Transverse colon (tissue), 4 donors: ENCODE measurements at regions not wholly inside any gene's neighbourhood (a gene's known extent, or its start where the extent isn't known, plus 50 kb on each side); places are given as distances from the start of the nearest gene placed in this dataset.

Experiments
- DNase-seq: peaks from one replicate; pipeline ENCODE4 v3.0.0-alpha.2; 2019
- H3K27ac ChIP-seq, 4 donors: fragments of 200-600 bp; sonication (generic); 2 replicates each; pipeline ENCODE4 v1.5.1; 2016 to 2018; ENCODE audit warnings: inconsistent platforms in 4 of 4
- H3K27me3 ChIP-seq: fragments of 200-600 bp; sonication (generic); 2 replicates; pipeline ENCODE4 v1.5.1; 2017; ENCODE audit warnings: inconsistent platforms
- H3K36me3 ChIP-seq, 4 donors: fragments of 200-600 bp; sonication (generic); 2 replicates each; pipeline ENCODE4 v1.5.1; 2017 to 2019; ENCODE audit warnings: inconsistent platforms in 4 of 4
- H3K4me1 ChIP-seq, 4 donors: fragments of 200-600 bp; sonication (generic); 2 replicates each; pipeline ENCODE4 v1.5.1; 2017 to 2020; ENCODE audit warnings: inconsistent platforms in 4 of 4
- H3K4me3 ChIP-seq, 4 donors: fragments of 200-600 bp; sonication (generic); 1 replicate in 1 of 4; 2 replicates in 3 of 4; pipeline versions ENCODE4 v1.5.1 to v1.6.1; 2017 to 2019; ENCODE audit warnings: inconsistent platforms in 4 of 4
- H3K9me3 ChIP-seq, 2 donors: fragments of 200-600 bp; sonication (generic); 2 replicates each; pipeline ENCODE4 v1.5.1; 2017 to 2019; ENCODE audit warnings: inconsistent platforms in 2 of 2
- CTCF ChIP-seq, 5 experiments: fragments of 200-600 bp in 3 of 5; fragments of 450-650 bp in 2 of 5; sonication (generic) in 3 of 5; IDR thresholded peaks; 1 replicate in 2 of 5; 2 replicates in 3 of 5; pipeline ENCODE4 v1.5.1; 2016 to 2017; ENCODE audit warnings: antibody characterized with exemption in 5 of 5, inconsistent platforms in 3 of 5, mild to moderate bottlenecking in 2 of 5, moderate library complexity in 1 of 5
- EP300 ChIP-seq: sonication (generic); formaldehyde crosslinking; IDR thresholded peaks from one replicate; pipeline ENCODE4 v1.6.1; 2017; ENCODE audit warnings: antibody characterized with exemption, low read depth
- POLR2A ChIP-seq: fragments of 450-650 bp; IDR thresholded peaks from one replicate; pipeline ENCODE4 v1.6.1; 2016; ENCODE audit warnings: antibody characterized with exemption, mild to moderate bottlenecking, moderate library complexity
- POLR2AphosphoS5 ChIP-seq, 3 donors: sonication (generic); formaldehyde crosslinking; IDR thresholded peaks; one replicate each; pipeline ENCODE4 v1.6.1; 2016; ENCODE audit warnings: antibody characterized with exemption in 3 of 3
- WGBS, 2 donors: methylation state at CpG; one replicate each; pipeline ENCODE4 v1.1.5; 2018; ENCODE audit warnings: low coverage in 1 of 2; 5-methylcytosine and 5-hydroxymethylcytosine counted together
- in situ Hi-C, 4 donors: fragments of 200-750 bp; cut with MboI; loops; one replicate each; pipeline versions ENCODE4 v1.15.0 to v1.15.1; 2017; ENCODE audit warnings: low sequenced_read_pairs in 3 of 4, low pct_ligation_motif_present in 1 of 4, low pct_unique_long_range_greater_than_20kb in 1 of 4
- intact Hi-C: fragments of 100-400 bp; cut with DNase I; formaldehyde crosslinking; loops from one replicate; pipeline ENCODE4 v1.15.1; 2023; ENCODE audit warnings: low total_unique reads

- DNase-seq: no peak
- H3K27ac ChIP-seq: no peak overlapping the region
- 72 to 77% methylated on average over 1 of the region's 1 CpG for WGBS, 2 donors
- H3K27me3 ChIP-seq: no peaks in the 10 kb centered on the region
- intact Hi-C loops (no loop called here), in situ Hi-C loops (no loop called here)
- no peak overlapping the region for H3K4me3 ChIP-seq
- TF ChIP-seq POLR2A (no peak), EP300 (no peak), CTCF (IDR thresholded peaks at IDR 0.05) (no peak)
- peaks cover 9 to 13% of the 10 kb centered on the region in 2 donors for H3K9me3 ChIP-seq
- H3K36me3 ChIP-seq: no peaks in the 10 kb centered on the region
- no peaks in the 10 kb centered on the region for H3K4me1 ChIP-seq
These were observed 1182.4 kb upstream of the ZEB2 start for GRCh38 chr2:145702305-145702704.

GRCh38 chr2:145692971-145693478 lies 1173.1 kb upstream of the ZEB2 start:
- TF ChIP-seq EP300 (no peak), POLR2A (no peak), CTCF (IDR thresholded peaks at IDR 0.05) (no peak), POLR2AphosphoS5 (IDR thresholded peaks at IDR 0.05) (no peak)
- Histone ChIP-seq H3K27me3 (no peaks in the 10 kb centered on the region), H3K4me1 (no peaks in the 10 kb centered on the region), H3K4me3 (no peak overlapping the region), H3K36me3 (no peaks in the 10 kb centered on the region), H3K27ac (no peak overlapping the region), H3K9me3 (no peaks in the 10 kb centered on the region)
- 38 to 54% methylated on average over 3 of the region's 3 CpGs for WGBS, 2 donors
- in situ Hi-C loops (no loop called here), intact Hi-C loops (no loop called here)
- no peak for DNase-seq

GRCh38 chr2:145691659-145692058 lies 1171.7 kb upstream of the ZEB2 start:
- Histone ChIP-seq H3K4me1 (no peaks in the 10 kb centered on the region), H3K4me3 (no peak overlapping the region), H3K9me3 (no peaks in the 10 kb centered on the region), H3K27me3 (no peaks in the 10 kb centered on the region), H3K27ac (no peak overlapping the region), H3K36me3 (no peaks in the 10 kb centered on the region)
- TF ChIP-seq CTCF (IDR thresholded peaks at IDR 0.05): no peak
- TF ChIP-seq POLR2A: no peak
- TF ChIP-seq EP300: no peak
- no peak for TF ChIP-seq POLR2AphosphoS5 (IDR thresholded peaks at IDR 0.05)
- 72 to 87% methylated on average over 2 to 5 of the region's 5 CpGs for WGBS, 2 donors
- in situ Hi-C loops (no loop called here), intact Hi-C loops (no loop called here)
- no peak for DNase-seq

- Histone ChIP-seq H3K4me1 (no peaks in the 10 kb centered on the region), H3K4me3 (no peak overlapping the region), H3K27ac (no peak overlapping the region), H3K36me3 (no peaks in the 10 kb centered on the region), H3K27me3 (no peaks in the 10 kb centered on the region), H3K9me3 (no peaks in the 10 kb centered on the region)
- TF ChIP-seq POLR2A (no peak), POLR2AphosphoS5 (IDR thresholded peaks at IDR 0.05) (no peak), EP300 (no peak), CTCF (IDR thresholded peaks at IDR 0.05) (no peak)
- in situ Hi-C loops: no loop called here
- no peak for DNase-seq
- intact Hi-C loops: no loop called here
- WGBS, 2 donors: 67 to 78% methylated on average over 5 of the region's 5 CpGs
These were observed 1170.4 kb upstream of the ZEB2 start for GRCh38 chr2:145690183-145690778.
